ENCODE measurements at regions not wholly inside any gene's neighbourhood (a gene's known extent, or its start where the extent isn't known, plus 50 kb on each side); places are given as distances from the start of the nearest gene placed in this dataset.

DNA sequence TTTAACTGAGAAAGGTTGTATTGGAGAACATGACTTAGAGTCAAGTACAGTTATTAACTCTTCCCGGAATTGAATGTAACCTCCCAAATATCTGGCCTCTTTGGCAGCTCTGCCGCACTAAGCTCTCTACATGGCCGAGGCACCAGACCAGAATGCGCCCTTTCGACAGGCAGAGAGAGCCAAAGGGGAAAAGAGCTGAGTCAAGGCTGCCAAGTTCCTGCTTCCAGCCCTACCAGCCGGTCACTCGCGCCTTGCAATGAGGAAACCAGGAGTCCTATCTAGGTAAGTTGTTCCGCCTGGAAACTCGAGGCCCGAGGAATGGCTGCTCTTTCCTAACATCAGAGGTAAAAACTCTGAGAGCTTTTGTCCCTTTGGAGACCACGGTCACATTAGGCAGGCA lies 172.2 kb downstream of the BRMS1L start:
- intact Hi-C loops (cut with micrococcal nuclease) = no loop called here
- H2AFZ ChIP-seq (ENCODE audit: low read depth, low read length, poor library complexity, severe bottlenecking) = no peak overlapping the region
- ChIA-PET RAD21 (ENCODE audit: low non-redundant PET in 1 of 2, low total read pairs in 2 of 2, uncharacterized antibody in 2 of 2, unreplicated experiment in 2 of 2) (no interaction called here), CTCF (no interaction called here), POLR2A (no interaction called here)
- no peaks in the 10 kb centered on the region for H3K4me1 ChIP-seq (ENCODE audit: control insufficient read depth in 1 of 2, insufficient read depth in 2 of 2, low read length in 2 of 2)
- H3K4me2 ChIP-seq (ENCODE audit: low read length) = no peak overlapping the region
- H4K20me1 ChIP-seq (ENCODE audit: insufficient read depth) = no peaks in the 10 kb centered on the region
- no peaks in the 10 kb centered on the region for H3K9me2 ChIP-seq (ENCODE audit: insufficient read depth)
- ATAC-seq = no peak
- DNase-seq (ENCODE audit: low read depth, low spot score) = no peak
- no peaks in the 10 kb centered on the region for H3K36me3 ChIP-seq (ENCODE audit: control insufficient read depth in 1 of 2, insufficient read depth in 2 of 2, low read length in 2 of 2)
- H3K27me3 ChIP-seq (ENCODE audit: insufficient read depth, low read length) = no peaks in the 10 kb centered on the region
- H3K9ac ChIP-seq (ENCODE audit: low read length) = no peak overlapping the region
- no TSS peak for BruUV-seq (replicated peaks)
- H3K79me2 ChIP-seq (ENCODE audit: insufficient read depth, low read length) = no peaks in the 10 kb centered on the region
- TF ChIP-seq RAD21 (IDR thresholded peaks at IDR 0.05; ENCODE audit: low read depth) (no peak), ZNF274 (IDR thresholded peaks at IDR 0.05; ENCODE audit: low read depth, low read length) (no peak), SRF (IDR thresholded peaks at IDR 0.05; ENCODE audit: low read depth) (no peak), CEBPB (IDR thresholded peaks at IDR 0.05; ENCODE audit: low read depth) (no peak), POLR2A (IDR thresholded peaks at IDR 0.05; ENCODE audit: borderline replicate concordance, extremely low read depth, insufficient read depth, insufficient read length) (no peak), SIN3A (IDR thresholded peaks at IDR 0.05; ENCODE audit: low read depth) (no peak), EZH2phosphoT487 (IDR thresholded peaks at IDR 0.05; ENCODE audit: borderline replicate concordance) (no peak), TCF7L2 (IDR thresholded peaks at IDR 0.05; ENCODE audit: borderline replicate concordance, extremely low read depth, insufficient read depth, insufficient read length) (no peak), ELF1 (IDR thresholded peaks at IDR 0.05; ENCODE audit: borderline replicate concordance, low read depth) (no peak), EZH2 (IDR thresholded peaks at IDR 0.05) (no peak), EGR1 (IDR thresholded peaks at IDR 0.05; ENCODE audit: low read depth) (no peak), FOSL1 (IDR thresholded peaks at IDR 0.05; ENCODE audit: low read depth) (no peak), YY1 (IDR thresholded peaks at IDR 0.05; ENCODE audit: extremely low read depth, insufficient replicate concordance, low read depth, low read length) (no peak), JUND (IDR thresholded peaks at IDR 0.05) (no peak)
- TF ChIP-seq, protein P1, sequence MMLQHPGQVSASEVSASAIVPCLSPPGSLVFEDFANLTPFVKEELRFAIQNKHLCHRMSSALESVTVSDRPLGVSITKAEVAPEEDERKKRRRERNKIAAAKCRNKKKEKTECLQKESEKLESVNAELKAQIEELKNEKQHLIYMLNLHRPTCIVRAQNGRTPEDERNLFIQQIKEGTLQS (IDR thresholded peaks at IDR 0.05) = no peak
- TF ChIP-seq, protein P2, sequence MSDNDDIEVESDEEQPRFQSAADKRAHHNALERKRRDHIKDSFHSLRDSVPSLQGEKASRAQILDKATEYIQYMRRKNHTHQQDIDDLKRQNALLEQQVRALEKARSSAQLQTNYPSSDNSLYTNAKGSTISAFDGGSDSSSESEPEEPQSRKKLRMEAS (IDR thresholded peaks at IDR 0.05) = no peak
- TF ChIP-seq, protein P3, sequence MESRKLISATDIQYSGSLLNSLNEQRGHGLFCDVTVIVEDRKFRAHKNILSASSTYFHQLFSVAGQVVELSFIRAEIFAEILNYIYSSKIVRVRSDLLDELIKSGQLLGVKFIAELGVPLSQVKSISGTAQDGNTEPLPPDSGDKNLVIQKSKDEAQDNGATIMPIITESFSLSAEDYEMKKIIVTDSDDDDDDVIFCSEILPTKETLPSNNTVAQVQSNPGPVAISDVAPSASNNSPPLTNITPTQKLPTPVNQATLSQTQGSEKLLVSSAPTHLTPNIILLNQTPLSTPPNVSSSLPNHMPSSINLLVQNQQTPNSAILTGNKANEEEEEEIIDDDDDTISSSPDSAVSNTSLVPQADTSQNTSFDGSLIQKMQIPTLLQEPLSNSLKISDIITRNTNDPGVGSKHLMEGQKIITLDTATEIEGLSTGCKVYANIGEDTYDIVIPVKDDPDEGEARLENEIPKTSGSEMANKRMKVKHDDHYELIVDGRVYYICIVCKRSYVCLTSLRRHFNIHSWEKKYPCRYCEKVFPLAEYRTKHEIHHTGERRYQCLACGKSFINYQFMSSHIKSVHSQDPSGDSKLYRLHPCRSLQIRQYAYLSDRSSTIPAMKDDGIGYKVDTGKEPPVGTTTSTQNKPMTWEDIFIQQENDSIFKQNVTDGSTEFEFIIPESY (IDR thresholded peaks at IDR 0.05; ENCODE audit: extremely low read depth, insufficient replicate concordance, low read length) = no peak
- TF ChIP-seq, protein P4, sequence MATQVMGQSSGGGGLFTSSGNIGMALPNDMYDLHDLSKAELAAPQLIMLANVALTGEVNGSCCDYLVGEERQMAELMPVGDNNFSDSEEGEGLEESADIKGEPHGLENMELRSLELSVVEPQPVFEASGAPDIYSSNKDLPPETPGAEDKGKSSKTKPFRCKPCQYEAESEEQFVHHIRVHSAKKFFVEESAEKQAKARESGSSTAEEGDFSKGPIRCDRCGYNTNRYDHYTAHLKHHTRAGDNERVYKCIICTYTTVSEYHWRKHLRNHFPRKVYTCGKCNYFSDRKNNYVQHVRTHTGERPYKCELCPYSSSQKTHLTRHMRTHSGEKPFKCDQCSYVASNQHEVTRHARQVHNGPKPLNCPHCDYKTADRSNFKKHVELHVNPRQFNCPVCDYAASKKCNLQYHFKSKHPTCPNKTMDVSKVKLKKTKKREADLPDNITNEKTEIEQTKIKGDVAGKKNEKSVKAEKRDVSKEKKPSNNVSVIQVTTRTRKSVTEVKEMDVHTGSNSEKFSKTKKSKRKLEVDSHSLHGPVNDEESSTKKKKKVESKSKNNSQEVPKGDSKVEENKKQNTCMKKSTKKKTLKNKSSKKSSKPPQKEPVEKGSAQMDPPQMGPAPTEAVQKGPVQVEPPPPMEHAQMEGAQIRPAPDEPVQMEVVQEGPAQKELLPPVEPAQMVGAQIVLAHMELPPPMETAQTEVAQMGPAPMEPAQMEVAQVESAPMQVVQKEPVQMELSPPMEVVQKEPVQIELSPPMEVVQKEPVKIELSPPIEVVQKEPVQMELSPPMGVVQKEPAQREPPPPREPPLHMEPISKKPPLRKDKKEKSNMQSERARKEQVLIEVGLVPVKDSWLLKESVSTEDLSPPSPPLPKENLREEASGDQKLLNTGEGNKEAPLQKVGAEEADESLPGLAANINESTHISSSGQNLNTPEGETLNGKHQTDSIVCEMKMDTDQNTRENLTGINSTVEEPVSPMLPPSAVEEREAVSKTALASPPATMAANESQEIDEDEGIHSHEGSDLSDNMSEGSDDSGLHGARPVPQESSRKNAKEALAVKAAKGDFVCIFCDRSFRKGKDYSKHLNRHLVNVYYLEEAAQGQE (IDR thresholded peaks at IDR 0.05; ENCODE audit: low read depth) = no peak
- TF ChIP-seq, protein P5, sequence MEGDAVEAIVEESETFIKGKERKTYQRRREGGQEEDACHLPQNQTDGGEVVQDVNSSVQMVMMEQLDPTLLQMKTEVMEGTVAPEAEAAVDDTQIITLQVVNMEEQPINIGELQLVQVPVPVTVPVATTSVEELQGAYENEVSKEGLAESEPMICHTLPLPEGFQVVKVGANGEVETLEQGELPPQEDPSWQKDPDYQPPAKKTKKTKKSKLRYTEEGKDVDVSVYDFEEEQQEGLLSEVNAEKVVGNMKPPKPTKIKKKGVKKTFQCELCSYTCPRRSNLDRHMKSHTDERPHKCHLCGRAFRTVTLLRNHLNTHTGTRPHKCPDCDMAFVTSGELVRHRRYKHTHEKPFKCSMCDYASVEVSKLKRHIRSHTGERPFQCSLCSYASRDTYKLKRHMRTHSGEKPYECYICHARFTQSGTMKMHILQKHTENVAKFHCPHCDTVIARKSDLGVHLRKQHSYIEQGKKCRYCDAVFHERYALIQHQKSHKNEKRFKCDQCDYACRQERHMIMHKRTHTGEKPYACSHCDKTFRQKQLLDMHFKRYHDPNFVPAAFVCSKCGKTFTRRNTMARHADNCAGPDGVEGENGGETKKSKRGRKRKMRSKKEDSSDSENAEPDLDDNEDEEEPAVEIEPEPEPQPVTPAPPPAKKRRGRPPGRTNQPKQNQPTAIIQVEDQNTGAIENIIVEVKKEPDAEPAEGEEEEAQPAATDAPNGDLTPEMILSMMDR (IDR thresholded peaks at IDR 0.05 in 2 of 3, conservative IDR thresholded peaks at IDR 0.05 in 1 of 3; ENCODE audit: borderline replicate concordance in 1 of 3, insufficient read depth in 1 of 3, low read depth in 2 of 3, low read length in 2 of 3) = no peak
- H3K9me3 ChIP-seq (ENCODE audit: control insufficient read depth in 1 of 2, insufficient read depth in 1 of 2, low read depth in 1 of 2, low read length in 2 of 2) = no peaks in the 10 kb centered on the region
- no peak overlapping the region for H3K4me3 ChIP-seq (replicated peaks in 1 of 2; ENCODE audit: low read depth in 1 of 2, low read length in 2 of 2)
- no peak overlapping the region for H3K27ac ChIP-seq (ENCODE audit: low read depth, low read length)

Measured in HCT116 (cell line).